HCT116 (cell line): ENCODE measurements at regions not wholly inside any gene's neighbourhood (a gene's known extent, or its start where the extent isn't known, plus 50 kb on each side); places are given as distances from the start of the nearest gene placed in this dataset.

ENCODE experiments used
- ATAC-seq: fragments of 200-7000 bp; cut with Tn5 transposase; 2 replicates; pipeline ENCODE4 v1.9.1; 2020; ENCODE audit warnings: mild to moderate bottlenecking, moderate library complexity
- BruUV-seq: library from RNA; stranded (reverse); fragments of 400-500 nt; replicated peaks from 2 replicates; lab custom pipeline; 2021; lab: Mats Ljungman, UMichigan
- CTCF ChIA-PET: fragments of 300-600 bp; sonication (Branson Sonifier 250); formaldehyde crosslinking; loops from one replicate; lab custom pipeline; 2021; ENCODE audit warnings: antibody characterized with exemption; lab: Charles Lee
- POLR2A ChIA-PET: fragments of 300-600, 350-600 bp; sonication (Branson Sonifier 250); formaldehyde crosslinking; loops from one replicate; lab custom pipeline; 2021; ENCODE audit warnings: antibody characterized with exemption; lab: Charles Lee
- RAD21 ChIA-PET, 2 experiments: fragments of 300-600 bp; sonication (Branson Sonifier 250); formaldehyde crosslinking; loops; one replicate each; lab custom pipeline; 2023; ENCODE audit warnings: low total read pairs in 2 of 2; ENCODE audit not compliant: uncharacterized antibody in 2 of 2, unreplicated experiment in 2 of 2, low non-redundant PET in 1 of 2; lab: Charles Lee
- DNase-seq: peaks from one replicate; pipeline ENCODE4 v3.0.0-alpha.2; 2010; ENCODE audit warnings: low read depth, low spot score
- H2AFZ ChIP-seq: fragments of 200-600 bp; shearing (Covaris generic), sonication (generic); 2 replicates; pipeline ENCODE4 v1.6.1; 2017; ENCODE audit warnings: low read depth, mixed run types, mixed read lengths, antibody characterized with exemption, low read length; ENCODE audit not compliant: poor library complexity, severe bottlenecking
- H3K27ac ChIP-seq: 2 replicates; pipeline ENCODE4 v1.5.1; 2012; ENCODE audit warnings: low read depth, low read length
- H3K27me3 ChIP-seq: fragments of 200-600 bp; sonication (generic); 2 replicates; pipeline ENCODE4 v1.6.1; 2016; ENCODE audit warnings: mixed run types, low read length, mixed read lengths; ENCODE audit not compliant: insufficient read depth
- H3K36me3 ChIP-seq, 2 experiments: fragments of 200-500 bp in 1 of 2; fragments of 200-600 bp in 1 of 2; sonication (Bioruptor generic) in 1 of 2; sonication (generic) in 1 of 2; 2 replicates each; pipeline versions ENCODE4 v1.5.1 to v1.6.1; 2014 to 2016; ENCODE audit warnings: low read length in 2 of 2, inconsistent platforms in 1 of 2, mixed read lengths in 1 of 2, mixed run types in 1 of 2; ENCODE audit not compliant: insufficient read depth in 2 of 2, control insufficient read depth in 1 of 2
- H3K4me1 ChIP-seq, 2 experiments: fragments of 200-600 bp in 1 of 2; sonication (generic) in 1 of 2; 2 replicates each; pipeline versions ENCODE4 v1.5.1 to v1.6.1; 2012 to 2017; ENCODE audit warnings: low read length in 2 of 2, inconsistent platforms in 1 of 2, mild to moderate bottlenecking in 1 of 2, mixed read lengths in 1 of 2, mixed run types in 1 of 2, moderate library complexity in 1 of 2; ENCODE audit not compliant: insufficient read depth in 2 of 2, control insufficient read depth in 1 of 2
- H3K4me2 ChIP-seq: fragments of 200-600 bp; sonication (generic); 2 replicates; pipeline ENCODE4 v1.6.1; 2017; ENCODE audit warnings: mixed run types, low read length, mixed read lengths
- H3K4me3 ChIP-seq, 2 experiments: fragments of 200-600 bp in 1 of 2; sonication (generic) in 1 of 2; replicated peaks in 1 of 2; 2 replicates each; pipeline ENCODE4 v1.5.1; 2011 to 2016; ENCODE audit warnings: low read length in 2 of 2, control low read depth in 1 of 2, low read depth in 1 of 2, mild to moderate bottlenecking in 1 of 2, mixed read lengths in 1 of 2, mixed run types in 1 of 2
- H3K79me2 ChIP-seq: fragments of 200-600 bp; sonication (generic); 2 replicates; pipeline ENCODE4 v1.6.1; 2017; ENCODE audit warnings: mild to moderate bottlenecking, mixed run types, low read length, moderate library complexity, mixed read lengths; ENCODE audit not compliant: insufficient read depth
- H3K9ac ChIP-seq: fragments of 200-600 bp; sonication (generic); 2 replicates; pipeline ENCODE4 v1.6.1; 2016; ENCODE audit warnings: low read length, mixed read lengths
- H3K9me2 ChIP-seq: fragments of 200-600 bp; sonication (generic), shearing (Covaris generic); 2 replicates; pipeline ENCODE4 v1.6.1; 2017; ENCODE audit warnings: mixed run types, mild to moderate bottlenecking, moderate library complexity; ENCODE audit not compliant: insufficient read depth
- H3K9me3 ChIP-seq, 2 experiments: fragments of 200-500 bp in 1 of 2; fragments of 200-600 bp in 1 of 2; sonication (Bioruptor generic) in 1 of 2; sonication (generic) in 1 of 2; 2 replicates each; pipeline ENCODE4 v1.6.1; 2014 to 2017; ENCODE audit warnings: low read length in 2 of 2, mixed read lengths in 2 of 2, inconsistent platforms in 1 of 2, low read depth in 1 of 2, mild to moderate bottlenecking in 1 of 2, mixed run types in 1 of 2, moderate library complexity in 1 of 2; ENCODE audit not compliant: control insufficient read depth in 1 of 2, insufficient read depth in 1 of 2
- H4K20me1 ChIP-seq: fragments of 200-600 bp; sonication (generic), shearing (Covaris generic); 2 replicates; pipeline ENCODE4 v1.6.1; 2017; ENCODE audit warnings: mixed run types, mild to moderate bottlenecking, moderate library complexity; ENCODE audit not compliant: insufficient read depth
- CTCF ChIP-seq, 3 experiments: fragments of 200-600 bp in 1 of 3; sonication (generic) in 1 of 3; IDR thresholded peaks in 2 of 3; conservative IDR thresholded peaks in 1 of 3; 2 replicates each; pipeline ENCODE4 v1.5.1; 2012 to 2017; ENCODE audit warnings: low read depth in 2 of 3, low read length in 2 of 3, antibody characterized with exemption in 1 of 3, borderline replicate concordance in 1 of 3, control low read depth in 1 of 3, mild to moderate bottlenecking in 1 of 3, mixed read lengths in 1 of 3, mixed run types in 1 of 3, moderate library complexity in 1 of 3; ENCODE audit not compliant: insufficient read depth in 1 of 3
- REST ChIP-seq: IDR thresholded peaks from 2 replicates; pipeline ENCODE4 v1.6.1; 2012; ENCODE audit warnings: low read depth
- intact Hi-C: fragments of 100-400 bp; cut with micrococcal nuclease; formaldehyde crosslinking; loops from 2 replicates; pipeline ENCODE4 v1.10.0; 2022

- intact Hi-C loops, result no loop called here
- ATAC-seq, result no peak
- POLR2A ChIA-PET, result no interaction called here
- no peaks in the 10 kb centered on the region for H3K9me2 ChIP-seq
- no peak for DNase-seq
- H3K79me2 ChIP-seq, result no peaks in the 10 kb centered on the region
- H3K4me1 ChIP-seq, result no peaks in the 10 kb centered on the region
- BruUV-seq, result no TSS peak
- H4K20me1 ChIP-seq, result no peaks in the 10 kb centered on the region
- TF ChIP-seq REST (no peak), CTCF (IDR thresholded peaks at IDR 0.05 in 2 of 3, conservative IDR thresholded peaks at IDR 0.05 in 1 of 3; ENCODE audit: borderline replicate concordance in 1 of 3, insufficient read depth in 1 of 3, low read depth in 2 of 3, low read length in 2 of 3) (peak in 2 of 3 experiments; percentile 16 to 18; a peak in 1 of 6 replicates)
- TF ChIP-seq, all 23 proteins: peak for 1
- no peak overlapping the region for H3K4me3 ChIP-seq
- CTCF ChIA-PET, result no interaction called here
- H3K27ac ChIP-seq, result no peak overlapping the region
- no peaks in the 10 kb centered on the region for H3K36me3 ChIP-seq
- H3K9me3 ChIP-seq, result no peaks in the 10 kb centered on the region
- no peak overlapping the region for H3K4me2 ChIP-seq
- RAD21 ChIA-PET, result no interaction called here
- H2AFZ ChIP-seq, result no peak overlapping the region
- no peaks in the 10 kb centered on the region for H3K27me3 ChIP-seq
- H3K9ac ChIP-seq, result no peak overlapping the region
Observed at GRCh38 chr11:116072601-116073410, 568.6 kb upstream of the CADM1 start.
